IgD-negative memory B cell (primary cell): ENCODE measurements at regions not wholly inside any gene's neighbourhood (a gene's known extent, or its start where the extent isn't known, plus 50 kb on each side); places are given as distances from the start of the nearest gene placed in this dataset.

ENCODE experiments used
- H3K27ac Mint-ChIP-seq, 3 donors: one replicate each; pipeline ENCODE4 v1.8.0; 2020 to 2022; ENCODE audit warnings: mild to moderate bottlenecking in 3 of 3, mixed read lengths in 3 of 3, moderate library complexity in 1 of 3
- H3K27me3 Mint-ChIP-seq: one replicate; pipeline ENCODE4 v1.8.0; 2021; ENCODE audit warnings: mixed read lengths
- H3K36me3 Mint-ChIP-seq: one replicate; pipeline ENCODE4 v1.8.0; 2020; ENCODE audit warnings: mild to moderate bottlenecking, mixed read lengths
- H3K4me1 Mint-ChIP-seq, 3 donors: one replicate each; pipeline ENCODE4 v1.8.0; 2020 to 2022; ENCODE audit warnings: mixed read lengths in 3 of 3, mild to moderate bottlenecking in 1 of 3
- H3K4me3 Mint-ChIP-seq, 4 donors: one replicate each; pipeline ENCODE4 v1.8.0; 2020 to 2022; ENCODE audit warnings: mild to moderate bottlenecking in 4 of 4, mixed read lengths in 4 of 4, moderate library complexity in 3 of 4
- H3K9me3 Mint-ChIP-seq, 3 donors: one replicate each; pipeline ENCODE4 v1.8.0; 2020 to 2021; ENCODE audit warnings: mixed read lengths in 3 of 3, mild to moderate bottlenecking in 1 of 3

DNA sequence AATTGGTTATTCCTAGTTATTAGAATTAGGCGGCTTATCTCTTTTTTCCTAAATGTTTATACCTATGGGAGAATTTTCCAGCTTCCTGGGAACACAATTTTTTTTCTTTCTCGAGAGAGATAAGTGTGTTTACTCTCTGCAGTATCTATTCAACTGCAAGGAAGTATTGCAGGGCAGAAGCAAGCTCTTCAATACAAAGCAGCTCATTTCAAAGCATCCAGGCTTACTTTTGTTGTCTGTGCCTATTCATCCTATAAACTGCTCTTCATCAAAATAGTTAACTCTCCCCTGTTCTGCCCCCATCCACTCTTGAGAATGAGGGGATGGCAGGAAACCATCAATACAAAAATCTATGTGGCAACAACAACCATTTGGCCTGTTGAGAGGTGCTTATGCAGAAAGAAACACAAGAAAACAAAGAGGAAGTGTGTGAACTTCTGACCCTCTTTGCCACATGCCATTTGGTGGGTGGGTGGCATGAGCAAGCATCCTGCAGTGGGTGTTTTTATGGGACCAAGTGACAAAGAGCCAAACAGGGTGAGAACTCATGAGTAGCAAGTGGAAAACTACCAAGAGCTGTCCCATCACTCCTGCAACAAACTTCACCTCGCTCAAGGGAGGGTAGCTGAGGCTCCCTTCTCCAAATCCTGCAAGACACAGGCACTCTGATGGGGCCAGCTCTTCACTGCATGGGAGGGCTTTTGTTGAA, 50.6 kb upstream of the MRPS6 start:
- Mint-ChIP-seq H3K27ac (no peak overlapping the region), H3K27me3 (no peaks in the 10 kb centered on the region), H3K36me3 (peaks cover 1% of the 10 kb centered on the region), H3K9me3 (no peaks in the 10 kb centered on the region), H3K4me3 (no peak overlapping the region), H3K4me1 (peaks cover 23 to 35% (median 26%) of the 10 kb centered on the region in 3 donors)

DNA sequence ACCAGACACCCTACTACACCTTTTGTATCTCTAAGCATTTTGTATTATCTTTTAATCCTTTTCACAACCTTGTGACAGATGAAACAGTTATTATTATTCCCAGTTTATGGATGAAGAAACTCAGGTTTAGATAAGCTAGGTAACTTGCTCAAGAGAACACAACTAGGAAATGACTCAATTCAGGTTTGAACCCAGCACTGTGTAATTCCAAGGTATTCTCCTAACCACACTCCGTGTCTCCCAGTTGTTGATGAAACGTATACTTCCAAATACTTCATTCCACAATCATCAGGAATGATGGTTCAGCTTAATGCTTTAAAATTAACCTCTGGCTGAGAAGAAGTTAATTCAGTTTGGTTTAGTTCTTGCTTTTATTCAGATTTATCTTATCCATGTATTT, 51.7 kb upstream of the MRPS6 start:
- Mint-ChIP-seq H3K9me3 (no peaks in the 10 kb centered on the region), H3K27me3 (no peaks in the 10 kb centered on the region), H3K27ac (peak overlapping the region in 1 of 3 donors; percentile 32), H3K4me1 (peaks cover 23 to 37% (median 36%) of the 10 kb centered on the region in 3 donors), H3K4me3 (no peak overlapping the region), H3K36me3 (peaks cover 7% of the 10 kb centered on the region)

DNA sequence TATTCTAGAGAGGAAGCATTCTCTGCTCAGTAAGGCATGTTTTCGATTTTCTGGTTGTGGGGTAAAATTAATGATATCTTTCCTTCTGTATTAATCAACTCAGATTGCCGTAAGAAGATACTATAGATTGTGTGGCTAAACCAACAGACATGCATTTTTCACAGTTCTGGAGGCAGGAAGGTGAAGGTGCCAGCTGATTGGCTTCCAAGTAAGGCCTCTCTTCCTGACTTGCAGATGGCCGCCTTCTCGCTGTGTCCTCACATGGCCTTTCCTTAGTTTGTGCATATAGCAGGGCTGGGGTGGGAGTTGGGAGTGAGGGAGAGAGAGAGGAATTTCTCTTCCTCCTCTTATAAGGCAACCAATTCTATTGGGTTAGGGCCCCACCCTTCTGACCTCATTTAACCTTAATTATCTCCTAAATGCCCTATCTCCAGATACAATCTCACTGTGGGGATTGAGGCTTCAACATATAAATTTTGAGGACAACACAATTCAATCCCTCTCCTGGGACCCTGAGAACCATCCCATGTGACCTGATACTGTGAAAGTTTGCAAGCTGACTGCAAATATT, 52.3 kb upstream of the MRPS6 start:
- H3K4me1 Mint-ChIP-seq: peaks cover 23 to 37% (median 36%) of the 10 kb centered on the region in 3 donors
- H3K27ac Mint-ChIP-seq: peak overlapping the region; percentile 89 to 96 (median 93)
- H3K36me3 Mint-ChIP-seq: peaks cover 7% of the 10 kb centered on the region
- peak overlapping the region in 3 of 4 donors; percentile 68 to 86 (median 72) for H3K4me3 Mint-ChIP-seq
- peaks cover 0 to under 1% (median 0%) of the 10 kb centered on the region in 3 donors for H3K9me3 Mint-ChIP-seq
- H3K27me3 Mint-ChIP-seq: no peaks in the 10 kb centered on the region

DNA sequence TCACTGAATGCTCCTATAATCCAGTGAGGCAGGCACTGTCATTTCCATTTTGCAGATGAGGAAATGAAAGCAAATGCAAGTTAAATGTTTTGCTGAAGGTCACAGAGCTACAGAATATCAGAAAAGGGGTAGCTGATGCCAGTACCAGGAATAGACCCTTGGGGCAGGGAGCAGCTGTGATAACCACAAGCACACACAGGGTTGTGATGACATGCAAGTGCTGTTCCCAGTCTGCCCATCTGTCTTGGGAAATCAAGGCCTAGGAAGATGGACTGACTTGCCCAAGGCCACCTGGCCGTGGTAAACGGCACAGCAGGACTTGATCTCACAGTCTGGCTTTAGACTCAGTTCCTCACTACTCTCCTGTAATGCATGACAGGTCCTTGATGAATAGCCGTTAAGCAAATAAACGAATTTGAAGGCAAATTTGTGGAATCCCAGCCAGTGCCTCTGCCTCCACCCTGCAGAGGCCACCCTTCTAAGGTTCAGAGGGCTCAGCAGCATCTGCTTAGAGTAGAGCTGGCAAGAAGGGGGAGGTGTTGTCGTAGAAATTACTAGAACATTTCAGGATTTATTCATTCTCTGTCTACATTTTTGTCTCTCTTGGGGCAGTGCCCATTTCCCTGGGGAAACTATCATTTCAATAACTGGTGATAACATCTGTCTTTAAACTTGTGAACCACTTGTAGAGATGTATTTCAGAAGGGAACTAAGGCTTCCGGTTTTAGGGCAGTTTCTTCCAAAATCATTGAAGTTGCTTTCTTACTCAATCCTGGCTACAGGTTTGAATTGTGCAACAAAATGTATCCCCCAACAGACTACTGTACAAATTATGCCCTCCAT, 53.2 kb upstream of the MRPS6 start:
- H3K4me1 Mint-ChIP-seq: peaks cover 23 to 37% (median 33%) of the 10 kb centered on the region in 3 donors
- no peaks in the 10 kb centered on the region for H3K27me3 Mint-ChIP-seq
- peaks cover 2 to 7% (median 3%) of the 10 kb centered on the region in 3 donors for H3K9me3 Mint-ChIP-seq
- peak overlapping the region; percentile 89 to 96 (median 93) for H3K27ac Mint-ChIP-seq
- H3K4me3 Mint-ChIP-seq: peak overlapping the region; percentile 68 to 86 (median 70)
- peaks cover 5% of the 10 kb centered on the region for H3K36me3 Mint-ChIP-seq

DNA sequence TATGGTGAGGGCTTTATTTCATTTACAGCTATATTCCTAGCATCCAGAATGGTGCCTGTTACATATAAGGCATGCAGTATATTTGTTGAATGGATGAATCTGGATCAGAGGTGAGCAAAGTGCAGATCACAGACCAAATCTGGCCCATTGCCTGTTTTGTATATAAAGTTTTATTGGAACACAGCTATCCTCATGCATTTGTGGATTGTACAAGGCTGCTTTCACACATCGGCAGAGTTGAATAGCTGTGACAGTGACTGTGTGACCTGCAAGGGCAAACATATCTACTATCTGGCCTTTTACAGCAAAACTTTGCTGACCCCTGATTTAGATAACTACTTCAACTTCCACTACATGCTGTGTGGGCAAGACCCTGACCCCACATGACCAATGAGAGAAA, 54.0 kb upstream of the MRPS6 start:
- Mint-ChIP-seq H3K36me3 (peaks cover 10% of the 10 kb centered on the region), H3K9me3 (peaks cover 2 to 9% (median 7%) of the 10 kb centered on the region in 3 donors), H3K4me3 (peak overlapping the region; percentile 68 to 89 (median 80)), H3K27ac (peak overlapping the region; percentile 89 to 96 (median 93)), H3K4me1 (peaks cover 23 to 37% (median 33%) of the 10 kb centered on the region in 3 donors), H3K27me3 (no peaks in the 10 kb centered on the region)

DNA sequence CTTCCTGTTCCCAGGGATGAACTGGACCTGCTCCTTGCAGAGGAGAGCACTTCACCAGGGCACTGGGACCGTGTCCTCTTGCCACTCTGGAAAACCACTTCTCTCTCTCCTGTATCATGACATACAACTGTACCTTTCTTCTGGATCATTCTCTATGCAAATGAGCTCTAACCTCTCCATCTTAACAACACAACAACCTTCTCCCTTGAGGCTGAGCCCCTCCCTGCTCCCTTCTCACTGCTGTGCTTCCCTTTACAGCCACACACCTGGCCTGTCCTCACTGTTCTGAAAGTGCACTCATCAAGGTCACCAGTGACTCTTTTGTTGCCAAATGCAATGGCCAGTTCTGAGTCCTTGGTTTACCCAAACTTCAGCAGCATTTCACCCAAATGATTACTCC, 54.5 kb upstream of the MRPS6 start:
- no peaks in the 10 kb centered on the region for H3K27me3 Mint-ChIP-seq
- H3K4me3 Mint-ChIP-seq: peak overlapping the region; percentile 12 to 89 (median 80)
- H3K27ac Mint-ChIP-seq: peak overlapping the region; percentile 3 to 93 (median 80)
- peaks cover 10% of the 10 kb centered on the region for H3K36me3 Mint-ChIP-seq
- peaks cover 2 to 10% (median 7%) of the 10 kb centered on the region in 3 donors for H3K9me3 Mint-ChIP-seq
- peaks cover 23 to 37% (median 33%) of the 10 kb centered on the region in 3 donors for H3K4me1 Mint-ChIP-seq

DNA sequence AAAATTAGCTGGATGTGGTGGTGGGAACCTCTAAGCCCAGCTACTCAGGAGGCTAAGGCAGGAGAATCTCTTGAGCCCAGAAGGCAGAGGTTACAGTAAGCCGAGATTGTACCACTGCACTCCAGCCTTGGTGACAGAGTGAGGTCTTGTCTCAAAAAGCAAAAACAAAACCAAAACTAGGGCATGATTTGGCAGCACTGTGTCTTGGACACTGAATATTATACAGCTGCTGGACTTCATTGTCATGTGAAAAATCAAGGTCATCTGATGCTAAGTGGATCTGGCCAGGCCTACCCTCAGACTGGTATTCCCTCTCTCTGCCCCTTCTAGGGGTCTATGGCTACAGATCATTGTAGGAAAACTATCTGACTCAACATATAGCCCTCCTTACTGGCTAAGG, 55.2 kb upstream of the MRPS6 start:
- Mint-ChIP-seq H3K9me3 (peaks cover 2 to 14% (median 7%) of the 10 kb centered on the region in 3 donors), H3K27ac (peak overlapping the region; percentile 3 to 93 (median 83)), H3K4me1 (peaks cover 23 to 37% (median 33%) of the 10 kb centered on the region in 3 donors), H3K27me3 (no peaks in the 10 kb centered on the region), H3K36me3 (peaks cover 10% of the 10 kb centered on the region), H3K4me3 (peak overlapping the region in 3 of 4 donors; percentile 24 to 89 (median 86))

DNA sequence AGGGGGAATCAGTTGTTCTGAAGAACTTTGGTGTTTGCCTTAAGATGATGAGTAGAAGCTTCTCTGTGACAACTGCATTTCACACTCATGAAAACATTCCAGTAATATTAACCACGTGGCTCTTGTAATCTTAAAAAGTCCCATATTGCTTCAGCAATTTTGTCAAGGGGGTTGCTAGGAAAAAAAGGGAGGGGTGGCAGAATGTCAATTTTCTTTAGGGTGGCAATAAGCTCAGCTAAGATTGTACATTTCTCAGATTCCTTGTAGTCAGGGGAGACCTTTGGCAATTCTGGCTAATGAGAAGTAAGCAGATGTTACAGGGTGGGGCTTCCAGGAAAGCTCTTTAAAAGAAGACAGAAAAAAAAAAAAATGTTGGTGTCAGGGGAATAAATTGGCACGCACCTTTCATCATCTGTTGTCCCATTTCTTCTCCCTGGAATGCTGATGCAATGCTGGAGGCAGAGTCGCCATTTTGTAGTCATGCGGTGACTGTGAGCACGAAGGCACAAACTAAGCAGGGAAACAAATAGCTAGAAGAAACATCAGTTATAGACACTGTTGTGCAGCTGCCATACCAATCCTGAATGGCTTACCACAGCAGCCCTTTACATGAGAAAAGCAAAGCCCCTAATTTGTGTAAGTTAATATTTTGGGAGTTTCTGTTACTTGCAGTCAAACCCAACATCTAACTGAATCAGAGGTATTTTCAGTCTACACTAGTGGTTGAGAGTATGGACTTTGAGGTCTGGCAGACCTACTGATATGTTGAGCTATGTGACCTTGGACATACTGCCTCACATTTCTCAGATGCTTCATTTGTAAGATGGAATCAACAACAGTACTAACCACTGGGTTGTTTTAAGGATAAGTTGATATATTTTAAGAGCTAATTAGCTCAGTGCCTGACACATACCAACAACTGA, 56.1 kb upstream of the MRPS6 start:
- Mint-ChIP-seq H3K36me3 (peaks cover 10% of the 10 kb centered on the region), H3K4me1 (peaks cover 23 to 37% (median 33%) of the 10 kb centered on the region in 3 donors)

DNA sequence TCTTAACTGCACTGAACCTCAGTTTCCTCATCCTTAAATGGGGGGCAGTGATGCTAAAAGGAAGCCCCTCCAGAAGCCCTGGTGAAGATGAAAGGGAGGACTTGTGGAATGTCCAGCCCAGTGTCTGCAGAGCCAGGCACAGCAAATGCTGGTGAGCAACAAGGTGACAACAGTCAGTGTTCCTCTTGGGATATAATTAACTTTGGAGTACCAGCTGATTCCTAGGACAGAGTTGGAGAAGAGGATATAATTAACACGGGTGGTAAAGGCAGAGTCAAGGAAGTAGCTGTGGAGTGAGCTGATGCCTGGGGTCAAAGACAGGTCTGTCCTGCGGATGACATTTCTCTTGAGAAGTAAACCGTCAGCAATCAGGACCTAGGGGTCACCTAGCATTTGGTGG, 60.7 kb upstream of the MRPS6 start:
- peaks cover 0 to 9% (median under 1%) of the 10 kb centered on the region in 3 donors for H3K4me1 Mint-ChIP-seq
- H3K36me3 Mint-ChIP-seq: peaks cover 13% of the 10 kb centered on the region
- H3K9me3 Mint-ChIP-seq: peaks cover 6 to 18% (median 18%) of the 10 kb centered on the region in 3 donors
- no peaks in the 10 kb centered on the region for H3K27me3 Mint-ChIP-seq
- no peak overlapping the region for H3K4me3 Mint-ChIP-seq
- H3K27ac Mint-ChIP-seq: no peak overlapping the region

More for the DNA sequence above, 56.1 kb upstream of the MRPS6 start:
- no peaks in the 10 kb centered on the region for H3K27me3 Mint-ChIP-seq
- peaks cover 2 to 14% (median 12%) of the 10 kb centered on the region in 3 donors for H3K9me3 Mint-ChIP-seq
- peak overlapping the region in 2 of 3 donors; percentile 71 to 93 for H3K27ac Mint-ChIP-seq
- peak overlapping the region in 3 of 4 donors; percentile 24 to 89 (median 86) for H3K4me3 Mint-ChIP-seq

DNA sequence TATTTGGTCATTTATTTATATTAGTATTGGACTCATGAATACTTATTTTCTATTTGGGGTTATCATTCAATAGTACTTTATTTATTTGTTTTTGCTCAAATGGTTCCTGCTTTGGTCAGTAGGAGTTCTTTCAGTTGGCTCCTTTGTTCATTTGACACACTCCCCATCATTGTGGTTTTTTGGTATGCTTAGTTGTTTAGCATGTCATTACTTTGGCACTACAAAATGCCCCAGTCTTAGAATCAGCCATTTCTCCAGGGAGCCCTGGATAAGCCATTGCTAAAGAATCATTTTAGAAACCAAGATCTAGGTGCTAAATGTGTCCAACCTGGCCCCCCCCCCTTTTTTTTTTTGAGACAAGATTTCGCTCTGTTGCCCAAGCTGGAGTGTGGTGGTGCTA, 61.7 kb upstream of the MRPS6 start:
- Mint-ChIP-seq H3K36me3 (peaks cover 7% of the 10 kb centered on the region), H3K4me3 (no peak overlapping the region), H3K27me3 (no peaks in the 10 kb centered on the region), H3K9me3 (peaks cover 6 to 18% (median 18%) of the 10 kb centered on the region in 3 donors), H3K27ac (no peak overlapping the region), H3K4me1 (no peaks in the 10 kb centered on the region)

DNA sequence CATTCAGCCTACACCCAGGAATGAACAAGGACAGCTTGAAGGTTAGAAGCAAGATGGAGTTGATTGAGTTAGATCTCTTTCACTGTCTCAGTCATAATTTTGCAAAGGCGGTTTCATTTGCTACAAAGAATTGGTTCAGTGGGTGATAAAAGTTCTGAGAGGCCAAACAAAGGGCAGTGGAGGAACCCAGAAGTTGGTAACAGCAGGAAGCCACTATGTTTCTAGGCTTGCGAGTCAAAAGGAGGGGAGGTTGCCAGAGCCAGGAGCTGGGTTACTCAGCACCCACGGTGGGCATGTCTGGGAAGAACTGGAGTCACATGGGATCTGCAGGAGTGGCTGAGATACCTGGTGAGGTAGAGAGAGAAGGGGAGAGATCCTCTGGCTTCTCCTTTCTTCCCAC, 64.2 kb upstream of the MRPS6 start:
- no peaks in the 10 kb centered on the region for H3K27me3 Mint-ChIP-seq
- peaks cover 4 to 10% (median 8%) of the 10 kb centered on the region in 3 donors for H3K9me3 Mint-ChIP-seq
- H3K4me3 Mint-ChIP-seq: no peak overlapping the region
- no peaks in the 10 kb centered on the region for H3K4me1 Mint-ChIP-seq
- H3K36me3 Mint-ChIP-seq: peaks cover 4% of the 10 kb centered on the region
- H3K27ac Mint-ChIP-seq: no peak overlapping the region

DNA sequence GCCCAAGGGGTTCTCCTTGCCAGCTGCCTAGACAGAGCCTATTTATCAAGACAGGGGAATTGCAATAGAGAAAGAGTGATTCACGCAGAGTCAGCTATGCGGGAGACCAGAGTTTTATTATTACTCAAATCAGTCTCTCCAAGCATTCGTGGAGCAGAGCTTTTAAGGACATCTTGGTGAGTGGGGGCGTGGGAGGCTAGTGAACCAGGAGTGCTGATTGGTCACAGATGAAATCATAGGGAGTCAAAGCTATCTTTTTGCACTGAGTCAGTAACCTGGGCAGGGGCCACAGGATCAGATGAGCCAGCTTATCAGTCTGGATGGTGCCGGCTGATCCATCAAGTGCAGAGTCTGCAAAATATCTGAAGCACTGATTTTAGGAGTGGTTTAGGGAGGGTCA, 64.8 kb upstream of the MRPS6 start:
- H3K27ac Mint-ChIP-seq: no peak overlapping the region
- no peaks in the 10 kb centered on the region for H3K27me3 Mint-ChIP-seq
- H3K9me3 Mint-ChIP-seq: peaks cover 4 to 14% (median 10%) of the 10 kb centered on the region in 3 donors
- peak overlapping the region in 1 of 4 donors; percentile 56 for H3K4me3 Mint-ChIP-seq
- peaks cover 4% of the 10 kb centered on the region for H3K36me3 Mint-ChIP-seq
- H3K4me1 Mint-ChIP-seq: no peaks in the 10 kb centered on the region

DNA sequence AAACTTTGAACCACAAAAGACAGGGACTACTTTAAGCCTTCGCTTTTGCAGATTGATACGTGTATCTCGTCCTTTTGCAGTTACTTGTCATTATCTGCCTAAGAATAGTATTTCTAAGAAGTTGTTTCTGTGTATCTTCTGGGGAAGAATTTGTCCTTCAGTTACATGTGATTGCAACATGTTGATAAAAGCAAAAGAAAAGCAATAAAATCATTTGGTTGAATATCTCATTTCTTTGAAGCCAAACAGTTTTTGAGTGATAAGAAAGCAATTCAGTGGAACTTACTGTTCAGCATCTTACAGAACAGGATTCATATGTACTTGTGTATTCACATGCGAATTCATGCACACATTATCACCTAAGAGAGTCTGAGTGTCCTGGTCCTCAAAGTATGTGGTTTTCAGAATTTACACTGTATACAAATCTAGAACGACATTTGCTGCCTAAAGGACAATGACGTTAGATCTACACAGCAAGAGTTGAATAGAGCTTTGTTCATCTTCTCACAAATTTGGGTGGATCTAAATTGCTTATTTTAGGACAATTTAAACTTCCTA, 66.7 kb upstream of the MRPS6 start:
- Mint-ChIP-seq H3K27ac (no peak overlapping the region), H3K27me3 (no peaks in the 10 kb centered on the region), H3K36me3 (peaks cover 4% of the 10 kb centered on the region), H3K9me3 (peaks cover 4 to 11% (median 7%) of the 10 kb centered on the region in 3 donors), H3K4me3 (no peak overlapping the region), H3K4me1 (no peaks in the 10 kb centered on the region)

DNA sequence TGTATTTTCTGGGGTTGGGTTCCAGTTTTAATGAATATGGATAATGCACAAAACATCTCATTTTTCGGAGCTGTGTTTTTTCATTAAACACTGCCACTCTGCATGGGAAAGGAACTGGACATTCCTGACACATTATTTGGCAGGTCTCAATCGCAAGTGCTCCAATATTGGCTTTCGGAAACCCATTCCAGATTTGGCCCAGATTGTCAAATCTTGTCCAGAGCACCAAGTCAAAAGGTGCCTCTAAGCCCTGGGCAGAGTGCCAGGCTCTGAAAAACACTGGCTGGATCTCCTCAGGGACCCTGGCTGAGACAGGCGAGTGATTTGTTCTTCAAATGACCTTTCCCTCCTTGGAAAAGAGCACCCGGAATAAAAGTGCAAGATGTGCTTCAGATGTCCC, 68.4 kb upstream of the MRPS6 start:
- Mint-ChIP-seq H3K27me3 (no peaks in the 10 kb centered on the region), H3K36me3 (peaks cover 2% of the 10 kb centered on the region), H3K4me1 (peaks cover 0 to 3% (median 0%) of the 10 kb centered on the region in 3 donors), H3K9me3 (peaks cover 0 to 6% (median 2%) of the 10 kb centered on the region in 3 donors), H3K27ac (no peak overlapping the region), H3K4me3 (no peak overlapping the region)
